HG02798 (cell line): ENCODE measurements at regions not wholly inside any gene's neighbourhood (a gene's known extent, or its start where the extent isn't known, plus 50 kb on each side); places are given as distances from the start of the nearest gene placed in this dataset.

Experiments used
- ATAC-seq: cut with Tn5 transposase; IDR thresholded peaks from one replicate; pipeline ENCODE4 v1.9.1; 2021; ENCODE audit warnings: mild to moderate bottlenecking; ENCODE audit not compliant: unreplicated experiment, poor library complexity

- no peak for ATAC-seq
Measured at GRCh38 chr7:91798425-91798824, 82.1 kb downstream of the MTERF1 start.

- ATAC-seq, result no peak
Measured at GRCh38 chr7:91800389-91800788, 80.1 kb downstream of the MTERF1 start.

- no peak for ATAC-seq
Measured at GRCh38 chr7:91801331-91801983, 79.0 kb downstream of the MTERF1 start.

GRCh38 chr7:91811236-91811635 is 69.3 kb downstream of the MTERF1 start:
- ATAC-seq, result no peak

GRCh38 chr7:91811641-91812040 is 68.9 kb downstream of the MTERF1 start:
- no peak for ATAC-seq

- ATAC-seq, result no peak
Measured at GRCh38 chr7:91812388-91812787, 68.1 kb downstream of the MTERF1 start.

GRCh38 chr7:91814189-91814588 is 66.3 kb downstream of the MTERF1 start:
- ATAC-seq, result peak; percentile 81
